ENCODE measurements at regions not wholly inside any gene's neighbourhood (a gene's known extent, or its start where the extent isn't known, plus 50 kb on each side); places are given as distances from the start of the nearest gene placed in this dataset.

DNA sequence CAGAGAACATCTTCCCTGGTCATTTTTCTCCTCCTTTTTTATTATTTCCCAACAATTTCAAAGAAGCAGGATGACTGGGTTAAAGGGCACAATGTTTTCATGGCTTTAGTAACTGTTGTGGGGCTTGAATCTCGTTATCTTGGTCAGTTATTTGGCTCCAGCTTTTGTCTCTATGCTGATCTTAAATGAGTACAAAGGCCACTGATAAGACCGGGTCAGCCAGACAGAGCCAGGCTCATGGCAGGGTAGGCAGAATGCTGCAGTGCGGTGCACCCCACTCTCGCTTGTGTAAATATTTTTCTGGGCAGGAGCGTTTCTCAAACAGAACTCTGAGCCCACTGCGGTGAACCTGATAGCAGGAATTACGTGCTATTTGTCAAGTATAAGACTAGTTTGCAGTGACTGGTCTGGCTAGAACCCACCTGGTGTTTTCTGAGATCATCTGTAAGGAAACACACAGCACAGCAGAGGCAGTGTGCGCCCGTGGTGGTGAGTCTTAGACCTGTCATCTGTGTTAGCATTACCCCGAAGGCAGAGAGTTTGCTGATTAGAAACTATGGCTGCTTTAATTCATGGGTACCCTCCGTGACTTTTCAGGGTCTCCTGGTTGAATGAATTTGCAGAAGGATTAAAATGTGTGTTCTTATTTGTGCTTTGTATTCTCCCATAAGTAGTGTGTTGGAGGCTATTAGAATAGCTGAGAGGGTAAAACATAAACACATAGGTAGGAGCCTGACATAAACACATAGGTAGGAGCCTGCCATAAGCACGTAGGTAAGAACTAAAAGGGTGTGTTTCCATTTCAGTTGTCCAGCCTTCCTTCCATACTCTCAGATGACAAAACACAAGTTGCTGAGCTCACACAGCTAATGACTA, 158.6 kb upstream of the DMRT1 start (continued):
- peak; percentile 93 for TF ChIP-seq ZC3H4 (CRISPR knock-in tag; IDR thresholded peaks at IDR 0.05; ENCODE audit: borderline replicate concordance)
- TF ChIP-seq TCF7 (IDR thresholded peaks at IDR 0.05; ENCODE audit: low read depth): peak; percentile 95
- peak; percentile 73; the same call in 1 of the 2 replicates for TF ChIP-seq HDAC1 (CRISPR knock-in tag; IDR thresholded peaks at IDR 0.05)
- TF ChIP-seq NFRKB (IDR thresholded peaks at IDR 0.05): no peak
- TF ChIP-seq, protein P1, sequence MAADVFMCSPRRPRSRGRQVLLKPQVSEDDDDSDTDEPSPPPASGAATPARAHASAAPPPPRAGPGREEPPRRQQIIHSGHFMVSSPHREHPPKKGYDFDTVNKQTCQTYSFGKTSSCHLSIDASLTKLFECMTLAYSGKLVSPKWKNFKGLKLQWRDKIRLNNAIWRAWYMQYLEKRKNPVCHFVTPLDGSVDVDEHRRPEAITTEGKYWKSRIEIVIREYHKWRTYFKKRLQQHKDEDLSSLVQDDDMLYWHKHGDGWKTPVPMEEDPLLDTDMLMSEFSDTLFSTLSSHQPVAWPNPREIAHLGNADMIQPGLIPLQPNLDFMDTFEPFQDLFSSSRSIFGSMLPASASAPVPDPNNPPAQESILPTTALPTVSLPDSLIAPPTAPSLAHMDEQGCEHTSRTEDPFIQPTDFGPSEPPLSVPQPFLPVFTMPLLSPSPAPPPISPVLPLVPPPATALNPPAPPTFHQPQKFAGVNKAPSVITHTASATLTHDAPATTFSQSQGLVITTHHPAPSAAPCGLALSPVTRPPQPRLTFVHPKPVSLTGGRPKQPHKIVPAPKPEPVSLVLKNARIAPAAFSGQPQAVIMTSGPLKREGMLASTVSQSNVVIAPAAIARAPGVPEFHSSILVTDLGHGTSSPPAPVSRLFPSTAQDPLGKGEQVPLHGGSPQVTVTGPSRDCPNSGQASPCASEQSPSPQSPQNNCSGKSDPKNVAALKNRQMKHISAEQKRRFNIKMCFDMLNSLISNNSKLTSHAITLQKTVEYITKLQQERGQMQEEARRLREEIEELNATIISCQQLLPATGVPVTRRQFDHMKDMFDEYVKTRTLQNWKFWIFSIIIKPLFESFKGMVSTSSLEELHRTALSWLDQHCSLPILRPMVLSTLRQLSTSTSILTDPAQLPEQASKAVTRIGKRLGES (CRISPR knock-in tag; IDR thresholded peaks at IDR 0.05; ENCODE audit: borderline replicate concordance): no peak
- no peak for TF ChIP-seq PRPF4 (IDR thresholded peaks at IDR 0.05; ENCODE audit: low read depth, low read length, poor library complexity, severe bottlenecking)
- peak; percentile 98 for TF ChIP-seq PHF21A (CRISPR knock-in tag; IDR thresholded peaks at IDR 0.05)
- TF ChIP-seq TCF12 (IDR thresholded peaks at IDR 0.05): no peak
- peak; percentile 97 for TF ChIP-seq TCF12 (CRISPR knock-in tag; IDR thresholded peaks at IDR 0.05)
- peak; percentile 94 for TF ChIP-seq DPF2 (CRISPR knock-in tag; IDR thresholded peaks at IDR 0.05; ENCODE audit: borderline replicate concordance, low read depth)
- TF ChIP-seq EED (CRISPR knock-in tag; IDR thresholded peaks at IDR 0.05): no peak
- TF ChIP-seq XBP1 (CRISPR knock-in tag; IDR thresholded peaks at IDR 0.05): no peak
- TF ChIP-seq GABPA (IDR thresholded peaks at IDR 0.05; ENCODE audit: low read depth, low read length): no peak
- peak; percentile 54 for TF ChIP-seq GABPA (CRISPR knock-in tag; IDR thresholded peaks at IDR 0.05; ENCODE audit: low read depth)
- TF ChIP-seq KAT2B (IDR thresholded peaks at IDR 0.05; ENCODE audit: borderline replicate concordance, low read depth, low read length): no peak
- TF ChIP-seq HDAC6 (IDR thresholded peaks at IDR 0.05; ENCODE audit: low read depth, low read length): no peak
- 0 out of 2 replicates have a peak, but pooled peaks have one; percentile 68 for TF ChIP-seq GLI4 (CRISPR knock-in tag; IDR thresholded peaks at IDR 0.05; ENCODE audit: borderline replicate concordance)
- TF ChIP-seq PAWR (CRISPR knock-in tag; IDR thresholded peaks at IDR 0.05; ENCODE audit: borderline replicate concordance): no peak
- TF ChIP-seq ZMYM4 (CRISPR knock-in tag; IDR thresholded peaks at IDR 0.05): peak; percentile 82
- TF ChIP-seq ZC3H13 (CRISPR knock-in tag; IDR thresholded peaks at IDR 0.05): no peak
- TF ChIP-seq, protein P2, sequence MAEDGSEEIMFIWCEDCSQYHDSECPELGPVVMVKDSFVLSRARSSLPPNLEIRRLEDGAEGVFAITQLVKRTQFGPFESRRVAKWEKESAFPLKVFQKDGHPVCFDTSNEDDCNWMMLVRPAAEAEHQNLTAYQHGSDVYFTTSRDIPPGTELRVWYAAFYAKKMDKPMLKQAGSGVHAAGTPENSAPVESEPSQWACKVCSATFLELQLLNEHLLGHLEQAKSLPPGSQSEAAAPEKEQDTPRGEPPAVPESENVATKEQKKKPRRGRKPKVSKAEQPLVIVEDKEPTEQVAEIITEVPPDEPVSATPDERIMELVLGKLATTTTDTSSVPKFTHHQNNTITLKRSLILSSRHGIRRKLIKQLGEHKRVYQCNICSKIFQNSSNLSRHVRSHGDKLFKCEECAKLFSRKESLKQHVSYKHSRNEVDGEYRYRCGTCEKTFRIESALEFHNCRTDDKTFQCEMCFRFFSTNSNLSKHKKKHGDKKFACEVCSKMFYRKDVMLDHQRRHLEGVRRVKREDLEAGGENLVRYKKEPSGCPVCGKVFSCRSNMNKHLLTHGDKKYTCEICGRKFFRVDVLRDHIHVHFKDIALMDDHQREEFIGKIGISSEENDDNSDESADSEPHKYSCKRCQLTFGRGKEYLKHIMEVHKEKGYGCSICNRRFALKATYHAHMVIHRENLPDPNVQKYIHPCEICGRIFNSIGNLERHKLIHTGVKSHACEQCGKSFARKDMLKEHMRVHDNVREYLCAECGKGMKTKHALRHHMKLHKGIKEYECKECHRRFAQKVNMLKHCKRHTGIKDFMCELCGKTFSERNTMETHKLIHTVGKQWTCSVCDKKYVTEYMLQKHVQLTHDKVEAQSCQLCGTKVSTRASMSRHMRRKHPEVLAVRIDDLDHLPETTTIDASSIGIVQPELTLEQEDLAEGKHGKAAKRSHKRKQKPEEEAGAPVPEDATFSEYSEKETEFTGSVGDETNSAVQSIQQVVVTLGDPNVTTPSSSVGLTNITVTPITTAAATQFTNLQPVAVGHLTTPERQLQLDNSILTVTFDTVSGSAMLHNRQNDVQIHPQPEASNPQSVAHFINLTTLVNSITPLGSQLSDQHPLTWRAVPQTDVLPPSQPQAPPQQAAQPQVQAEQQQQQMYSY (CRISPR knock-in tag; IDR thresholded peaks at IDR 0.05): no peak
- no peak for TF ChIP-seq PHF20 (CRISPR knock-in tag; IDR thresholded peaks at IDR 0.05)
- no peak for TF ChIP-seq POLR2AphosphoS2 (IDR thresholded peaks at IDR 0.05; ENCODE audit: low read depth, low read length)
- TF ChIP-seq KMT2A (CRISPR knock-in tag; IDR thresholded peaks at IDR 0.05): peak; percentile 41
- TF ChIP-seq ZFP36L1 (CRISPR knock-in tag; IDR thresholded peaks at IDR 0.05): peak; percentile 95
- TF ChIP-seq, protein P3, sequence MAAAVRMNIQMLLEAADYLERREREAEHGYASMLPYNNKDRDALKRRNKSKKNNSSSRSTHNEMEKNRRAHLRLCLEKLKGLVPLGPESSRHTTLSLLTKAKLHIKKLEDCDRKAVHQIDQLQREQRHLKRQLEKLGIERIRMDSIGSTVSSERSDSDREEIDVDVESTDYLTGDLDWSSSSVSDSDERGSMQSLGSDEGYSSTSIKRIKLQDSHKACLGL (CRISPR knock-in tag; IDR thresholded peaks at IDR 0.05): no peak

Data from HepG2 (cell line).